H1 (cell line): ENCODE measurements at regions not wholly inside any gene's neighbourhood (a gene's known extent, or its start where the extent isn't known, plus 50 kb on each side); places are given as distances from the start of the nearest gene placed in this dataset.

Source experiments
- CTCF ChIA-PET: fragments of 300-600 bp; sonication (Branson Sonifier 250); formaldehyde crosslinking; loops from one replicate; lab custom pipeline; 2021; ENCODE audit not compliant: partially characterized antibody; lab: Charles Lee
- POLR2A ChIA-PET: fragments of 300-600 bp; sonication (Branson Sonifier 250); formaldehyde crosslinking; loops from one replicate; lab custom pipeline; 2021; ENCODE audit warnings: inconsistent platforms; ENCODE audit not compliant: partially characterized antibody; lab: Charles Lee
- DNase-seq, 2 experiments: peaks; one replicate each; pipeline versions ENCODE4 v3.0.0 to v3.0.0-alpha.2; 2010 to 2022; ENCODE audit warnings: low spot score in 2 of 2, low read depth in 1 of 2, mixed read lengths in 1 of 2
- FAIRE-seq: peaks from 2 replicates; lab custom pipeline; 2011; peaks lifted over from hg19 to GRCh38; lab: Jason Lieb, UNC
- H2AFZ ChIP-seq: 2 replicates; pipeline ENCODE4 v1.8.1; 2012; ENCODE audit warnings: low read length, inconsistent platforms
- H2AK5ac ChIP-seq: 2 replicates; pipeline ENCODE4 v1.6.1; 2013; ENCODE audit warnings: low read depth, low read length
- H2BK120ac ChIP-seq: replicated peaks from 2 replicates; pipeline ENCODE3; 2013; ENCODE audit warnings: low read depth, low read length, inconsistent platforms
- H2BK12ac ChIP-seq: 2 replicates; pipeline ENCODE4 v1.6.1; 2013; ENCODE audit warnings: low read depth, low read length
- H2BK15ac ChIP-seq: 2 replicates; pipeline ENCODE4 v1.6.1; 2013; ENCODE audit warnings: low read length
- H2BK20ac ChIP-seq: 2 replicates; pipeline ENCODE4 v1.6.1; 2013; ENCODE audit warnings: low read length
- H2BK5ac ChIP-seq: 2 replicates; pipeline ENCODE4 v1.6.1; 2013; ENCODE audit warnings: low read depth, low read length
- H3K14ac ChIP-seq: 2 replicates; pipeline ENCODE4 v1.6.1; 2013; ENCODE audit warnings: inconsistent platforms; ENCODE audit not compliant: insufficient read length
- H3K18ac ChIP-seq: 2 replicates; pipeline ENCODE4 v1.6.1; 2013; ENCODE audit warnings: low read length; ENCODE audit errors: extremely low read depth
- H3K23ac ChIP-seq: 2 replicates; pipeline ENCODE4 v1.6.1; 2013; ENCODE audit warnings: inconsistent platforms; ENCODE audit not compliant: insufficient read length
- H3K23me2 ChIP-seq: 2 replicates; pipeline ENCODE4 v1.6.1; 2013; ENCODE audit warnings: low read depth, low read length
- H3K27ac ChIP-seq: 2 replicates; pipeline ENCODE4 v1.6.1; 2011; ENCODE audit warnings: low read depth, low read length, inconsistent platforms
- H3K27me3 ChIP-seq, 4 experiments: replicated peaks in 1 of 4; 1 replicate in 1 of 4; 2 replicates in 3 of 4; pipeline versions ENCODE4 v1.6.1 to v1.8.1; 2011 to 2013; ENCODE audit warnings: low read length in 3 of 4, mild to moderate bottlenecking in 3 of 4, inconsistent platforms in 2 of 4, mixed read lengths in 2 of 4, moderate library complexity in 1 of 4; ENCODE audit not compliant: control insufficient read depth in 3 of 4, insufficient read depth in 3 of 4; ENCODE audit errors: extremely low read depth in 1 of 4
- H3K36me3 ChIP-seq, 4 experiments: 2 replicates each; pipeline versions ENCODE4 v1.6.1 to v1.8.1; 2011 to 2013; ENCODE audit warnings: mild to moderate bottlenecking in 4 of 4, low read length in 3 of 4, moderate library complexity in 2 of 4, control low read depth in 1 of 4, inconsistent platforms in 1 of 4; ENCODE audit not compliant: insufficient read depth in 4 of 4, control insufficient read depth in 2 of 4
- H3K4ac ChIP-seq: replicated peaks from 2 replicates; pipeline ENCODE3; 2013; ENCODE audit warnings: low read length, low read depth, mixed read lengths, inconsistent platforms; ENCODE audit not compliant: insufficient read length
- H3K4me1 ChIP-seq, 4 experiments: replicated peaks in 1 of 4; 1 replicate in 1 of 4; 2 replicates in 3 of 4; pipeline versions ENCODE4 v1.6.1 to v1.8.1; 2011 to 2013; ENCODE audit warnings: low read length in 3 of 4, inconsistent platforms in 2 of 4, mixed read lengths in 1 of 4; ENCODE audit not compliant: insufficient read depth in 4 of 4, control insufficient read depth in 3 of 4
- H3K4me2 ChIP-seq, 2 experiments: 2 replicates each; pipeline versions ENCODE4 v1.6.1 to v1.8.1; 2011 to 2013; ENCODE audit warnings: low read depth in 2 of 2, low read length in 2 of 2, control low read depth in 1 of 2, inconsistent platforms in 1 of 2, mild to moderate bottlenecking in 1 of 2; ENCODE audit not compliant: insufficient read depth in 1 of 2
- H3K4me3 ChIP-seq, 4 experiments: fragments of 200-600, 300-600 bp in 1 of 4; sonication (generic), shearing (Covaris generic), sonication (Bioruptor Twin) in 1 of 4; 2 replicates each; pipeline versions ENCODE4 v1.5.1 to v1.8.1; 2011 to 2016; ENCODE audit warnings: low read length in 4 of 4, low read depth in 3 of 4, control low read depth in 2 of 4, inconsistent platforms in 2 of 4, mild to moderate bottlenecking in 2 of 4, mixed read lengths in 1 of 4, moderate library complexity in 1 of 4; ENCODE audit not compliant: insufficient read depth in 2 of 4; ENCODE audit errors: extremely low read depth in 1 of 4
- H3K56ac ChIP-seq: replicated peaks from 2 replicates; pipeline ENCODE3; 2013; ENCODE audit warnings: low read depth, mild to moderate bottlenecking, mixed read lengths, low read length, inconsistent platforms; ENCODE audit not compliant: insufficient read length
- H3K79me1 ChIP-seq: 2 replicates; pipeline ENCODE4 v1.6.1; 2013; ENCODE audit warnings: low read depth, low read length, control low read depth
- H3K79me2 ChIP-seq, 2 experiments: 2 replicates each; pipeline versions ENCODE4 v1.6.1 to v1.8.1; 2012 to 2013; ENCODE audit warnings: low read length in 2 of 2, mild to moderate bottlenecking in 2 of 2, inconsistent platforms in 1 of 2; ENCODE audit not compliant: insufficient read depth in 2 of 2, control insufficient read depth in 1 of 2
- H3K9ac ChIP-seq, 4 experiments: replicated peaks in 1 of 4; 1 replicate in 1 of 4; 2 replicates in 3 of 4; pipeline versions ENCODE4 v1.6.1 to v1.8.1; 2011 to 2013; ENCODE audit warnings: low read depth in 3 of 4, low read length in 3 of 4, control low read depth in 2 of 4, mild to moderate bottlenecking in 2 of 4, moderate library complexity in 2 of 4, inconsistent platforms in 1 of 4; ENCODE audit errors: extremely low read depth in 1 of 4
- H3K9me3 ChIP-seq, 2 experiments: 2 replicates each; pipeline versions ENCODE4 v1.6.1 to v1.8.1; 2012 to 2013; ENCODE audit warnings: mild to moderate bottlenecking in 2 of 2, moderate library complexity in 2 of 2, control low read depth in 1 of 2, inconsistent platforms in 1 of 2, low read depth in 1 of 2, low read length in 1 of 2, mixed read lengths in 1 of 2; ENCODE audit not compliant: insufficient read depth in 2 of 2
- H4K20me1 ChIP-seq, 2 experiments: replicated peaks in 1 of 2; 2 replicates each; pipeline versions ENCODE3 to v1.8.1; 2011 to 2013; ENCODE audit warnings: inconsistent platforms in 2 of 2, low read length in 2 of 2, mild to moderate bottlenecking in 1 of 2; ENCODE audit not compliant: insufficient read depth in 2 of 2, control insufficient read depth in 1 of 2
- H4K5ac ChIP-seq: 2 replicates; pipeline ENCODE4 v1.6.1; 2013; ENCODE audit warnings: low read length, low read depth, mixed read lengths, inconsistent platforms; ENCODE audit not compliant: insufficient read length
- H4K8ac ChIP-seq: 2 replicates; pipeline ENCODE4 v1.8.0; 2013; ENCODE audit warnings: mild to moderate bottlenecking, moderate library complexity, low read length, inconsistent platforms; ENCODE audit not compliant: insufficient read depth; ENCODE audit errors: extremely low read depth
- H4K91ac ChIP-seq: replicated peaks from 2 replicates; pipeline ENCODE3; 2013; ENCODE audit warnings: low read length, mixed read lengths, inconsistent platforms; ENCODE audit not compliant: insufficient read length
- JUN ChIP-seq: IDR thresholded peaks from 2 replicates; pipeline ENCODE4 v1.6.1; 2011; ENCODE audit warnings: low read depth, mild to moderate bottlenecking, improper control_type of control experiment, low read length
- POLR2AphosphoS5 ChIP-seq: IDR thresholded peaks from 2 replicates; pipeline ENCODE4 v1.6.1; 2011; ENCODE audit warnings: low read depth, low read length
- WGBS, 2 experiments: shearing (Covaris generic) in 1 of 2; methylation state at CpG; one replicate each; pipeline versions ENCODE4 v1.1.6 to v1.1.7; 2013 to 2015; ENCODE audit warnings: low lambda C conversion rate in 2 of 2, mixed read lengths in 2 of 2, inconsistent platforms in 1 of 2, low coverage in 1 of 2, missing lambda C conversion rate in 1 of 2; ENCODE audit not compliant: insufficient replicate concordance in 2 of 2, insufficient coverage in 1 of 2, insufficient read length in 1 of 2; ENCODE audit errors: extremely low coverage in 1 of 2, missing lambda C conversion rate in 1 of 2; 5-methylcytosine and 5-hydroxymethylcytosine counted together

DNA sequence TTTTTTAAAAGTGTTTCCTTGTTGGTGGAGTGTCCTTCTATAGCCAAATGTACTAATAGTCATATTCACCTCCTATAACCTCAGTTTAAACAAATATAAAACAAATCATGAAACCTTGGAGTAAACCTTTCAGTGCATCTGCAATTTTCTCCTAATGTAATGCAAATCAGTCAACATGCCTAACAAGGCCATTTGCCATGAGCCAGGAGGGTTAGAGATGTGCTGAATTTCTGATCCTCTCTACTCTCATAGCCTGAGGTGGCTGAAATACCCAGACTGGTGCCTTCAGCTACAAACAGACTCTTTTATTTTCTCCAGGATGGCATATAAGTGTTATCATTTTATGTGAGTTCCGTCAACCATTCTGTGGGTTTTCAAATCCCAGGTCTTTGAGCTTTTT is 908.1 kb downstream of the GALC start:
- no peak overlapping the region for H4K91ac ChIP-seq
- no peaks in the 10 kb centered on the region; the same call in 1 of the 2 replicates for H3K23me2 ChIP-seq
- H4K5ac ChIP-seq, result no peak overlapping the region
- H3K56ac ChIP-seq, result no peak overlapping the region
- no peaks in the 10 kb centered on the region for H3K36me3 ChIP-seq
- DNase-seq (no peak), FAIRE-seq (no peak)
- no peak overlapping the region for H2AK5ac ChIP-seq
- no peak overlapping the region for H2BK5ac ChIP-seq
- H3K4ac ChIP-seq, result no peak overlapping the region
- no peak overlapping the region for H2BK120ac ChIP-seq
- H3K4me2 ChIP-seq, result no peak overlapping the region
- H3K18ac ChIP-seq, result no peak overlapping the region
- WGBS, 2 experiments, result 81% methylated on average over 1 of the region's 1 CpG; no CpG with 5 or more reads in 1 of the 2 experiments
- H3K27me3 ChIP-seq, result no peaks in the 10 kb centered on the region
- H3K79me1 ChIP-seq, result no peaks in the 10 kb centered on the region
- ChIA-PET POLR2A (interaction anchor here (0.9 kb wide), 1 partner anchor 50 kb away, joined by 3 read pairs; no protein-coding TSS in a partner anchor), CTCF (interaction anchor here (1.5 kb wide), 1 partner anchor 29 kb away, joined by 4 read pairs; no protein-coding TSS in a partner anchor)
- H3K14ac ChIP-seq, result no peak overlapping the region
- peaks cover 0 to 8% (median 2%) of the 10 kb centered on the region in 4 experiments; a peak in 2 of 7 replicates for H3K4me1 ChIP-seq
- H2BK15ac ChIP-seq, result no peak overlapping the region
- TF ChIP-seq JUN (no peak), POLR2AphosphoS5 (0 out of 2 replicates have a peak, but pooled peaks have one; percentile 26)
- no peak overlapping the region for H3K9ac ChIP-seq
- no peaks in the 10 kb centered on the region for H3K9me3 ChIP-seq
- no peaks in the 10 kb centered on the region for H3K79me2 ChIP-seq
- H3K27ac ChIP-seq, result no peak overlapping the region
- no peak overlapping the region for H4K8ac ChIP-seq
- H2BK12ac ChIP-seq, result no peak overlapping the region
- no peaks in the 10 kb centered on the region for H4K20me1 ChIP-seq
- H2BK20ac ChIP-seq, result no peak overlapping the region
- no peak overlapping the region for H2AFZ ChIP-seq
- H3K23ac ChIP-seq, result no peak overlapping the region
- H3K4me3 ChIP-seq, result no peak overlapping the region
